Thoracic aorta (tissue), 2 donors: ENCODE measurements at regions not wholly inside any gene's neighbourhood (a gene's known extent, or its start where the extent isn't known, plus 50 kb on each side); places are given as distances from the start of the nearest gene placed in this dataset.

ENCODE experiments used
- ATAC-seq: fragments of 150-250 bp; one replicate; pipeline ENCODE4 v1.8.0; 2017; ENCODE audit warnings: low read depth; ENCODE audit not compliant: insufficient number of reproducible peaks, low FRiP score
- DNase-seq: peaks from one replicate; pipeline ENCODE4 v3.0.0-alpha.2; 2020; ENCODE audit warnings: low spot score
- H3K27ac ChIP-seq, 2 donors: fragments of 200-600 bp; sonication (generic); 1 replicate in 1 of 2; 2 replicates in 1 of 2; pipeline ENCODE4 v1.5.1; 2016; ENCODE audit warnings: mild to moderate bottlenecking in 2 of 2, moderate library complexity in 2 of 2
- H3K27me3 ChIP-seq: fragments of 200-600 bp; sonication (generic); replicated peaks from 2 replicates; pipeline ENCODE4 v1.6.0; 2016; ENCODE audit warnings: mild to moderate bottlenecking; ENCODE audit not compliant: insufficient read depth
- H3K36me3 ChIP-seq: fragments of 200-600 bp; sonication (generic); one replicate; pipeline ENCODE4 v1.5.1; 2016
- H3K4me1 ChIP-seq, 2 donors: fragments of 200-600 bp; sonication (generic); 1 replicate in 1 of 2; 2 replicates in 1 of 2; pipeline versions ENCODE4 v1.5.1 to v1.6.0; 2016; ENCODE audit warnings: low read depth in 2 of 2, mild to moderate bottlenecking in 1 of 2; ENCODE audit not compliant: control insufficient read depth in 1 of 2
- H3K4me3 ChIP-seq: fragments of 200-600 bp; sonication (generic); 2 replicates; pipeline ENCODE4 v1.5.1; 2016; ENCODE audit warnings: mild to moderate bottlenecking
- H3K9me3 ChIP-seq: fragments of 200-600 bp; sonication (generic); 2 replicates; pipeline ENCODE4 v1.5.1; 2016
- TF ChIP-seq, protein P1 (sequence below): fragments of 200-600 bp; sonication (generic); IDR thresholded peaks from one replicate; pipeline ENCODE4 v1.5.1; 2019; ENCODE audit warnings: antibody characterized with exemption

- Histone ChIP-seq H3K4me3 (no peak overlapping the region), H3K36me3 (no peaks in the 10 kb centered on the region), H3K27me3 (no peaks in the 10 kb centered on the region), H3K4me1 (peaks cover 3 to 23% of the 10 kb centered on the region in 2 donors), H3K27ac (no peak overlapping the region), H3K9me3 (no peaks in the 10 kb centered on the region)
- no peak for DNase-seq
- TF ChIP-seq, protein P1, sequence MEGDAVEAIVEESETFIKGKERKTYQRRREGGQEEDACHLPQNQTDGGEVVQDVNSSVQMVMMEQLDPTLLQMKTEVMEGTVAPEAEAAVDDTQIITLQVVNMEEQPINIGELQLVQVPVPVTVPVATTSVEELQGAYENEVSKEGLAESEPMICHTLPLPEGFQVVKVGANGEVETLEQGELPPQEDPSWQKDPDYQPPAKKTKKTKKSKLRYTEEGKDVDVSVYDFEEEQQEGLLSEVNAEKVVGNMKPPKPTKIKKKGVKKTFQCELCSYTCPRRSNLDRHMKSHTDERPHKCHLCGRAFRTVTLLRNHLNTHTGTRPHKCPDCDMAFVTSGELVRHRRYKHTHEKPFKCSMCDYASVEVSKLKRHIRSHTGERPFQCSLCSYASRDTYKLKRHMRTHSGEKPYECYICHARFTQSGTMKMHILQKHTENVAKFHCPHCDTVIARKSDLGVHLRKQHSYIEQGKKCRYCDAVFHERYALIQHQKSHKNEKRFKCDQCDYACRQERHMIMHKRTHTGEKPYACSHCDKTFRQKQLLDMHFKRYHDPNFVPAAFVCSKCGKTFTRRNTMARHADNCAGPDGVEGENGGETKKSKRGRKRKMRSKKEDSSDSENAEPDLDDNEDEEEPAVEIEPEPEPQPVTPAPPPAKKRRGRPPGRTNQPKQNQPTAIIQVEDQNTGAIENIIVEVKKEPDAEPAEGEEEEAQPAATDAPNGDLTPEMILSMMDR: no peak
- no peak for ATAC-seq
These were observed 65.1 kb downstream of the SLC4A3 start for GRCh38 chr2:219692521-219692920.

DNA sequence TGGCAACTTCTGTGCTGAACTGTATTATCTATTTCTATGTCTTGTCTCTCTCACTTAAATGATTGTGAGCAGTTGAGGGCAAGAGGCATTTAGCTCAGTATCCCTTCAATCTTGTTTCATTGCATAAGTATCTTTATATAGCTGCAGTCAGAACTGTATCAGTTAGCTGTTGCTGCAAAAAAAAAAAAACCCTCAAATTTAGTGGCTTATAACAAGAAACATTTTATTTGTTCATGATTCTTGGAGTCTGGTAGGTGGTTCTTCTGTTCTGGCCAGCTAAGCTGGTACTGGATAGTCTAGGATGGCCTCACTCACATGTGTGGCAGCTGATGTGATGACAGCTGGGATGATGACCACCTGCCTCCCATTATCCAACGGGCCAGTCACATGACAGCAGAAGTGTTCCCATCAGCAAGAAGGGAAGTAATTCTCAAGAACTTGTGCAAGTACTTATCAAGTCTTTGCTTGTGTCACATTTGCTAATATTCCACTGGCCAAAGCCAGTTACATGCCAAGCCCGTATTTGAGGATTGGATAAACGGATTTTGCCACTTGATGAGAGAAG lies 67.8 kb downstream of the SLC4A3 start:
- ATAC-seq: no peak
- Histone ChIP-seq H3K27me3 (no peaks in the 10 kb centered on the region), H3K36me3 (no peaks in the 10 kb centered on the region), H3K27ac (no peak overlapping the region), H3K4me1 (peaks cover 0 to 1% of the 10 kb centered on the region in 2 donors), H3K4me3 (no peak overlapping the region), H3K9me3 (no peaks in the 10 kb centered on the region)
- DNase-seq: no peak
- TF ChIP-seq, protein P1: no peak

- H3K27ac ChIP-seq: no peak overlapping the region
- H3K4me3 ChIP-seq: no peak overlapping the region
- TF ChIP-seq, protein P1: no peak
- no peaks in the 10 kb centered on the region for H3K27me3 ChIP-seq
- ATAC-seq (no peak), DNase-seq (no peak)
- H3K36me3 ChIP-seq: no peaks in the 10 kb centered on the region
- H3K4me1 ChIP-seq: no peaks in the 10 kb centered on the region
- no peaks in the 10 kb centered on the region for H3K9me3 ChIP-seq
These were observed 70.6 kb downstream of the SLC4A3 start for GRCh38 chr2:219697811-219698747.

DNA sequence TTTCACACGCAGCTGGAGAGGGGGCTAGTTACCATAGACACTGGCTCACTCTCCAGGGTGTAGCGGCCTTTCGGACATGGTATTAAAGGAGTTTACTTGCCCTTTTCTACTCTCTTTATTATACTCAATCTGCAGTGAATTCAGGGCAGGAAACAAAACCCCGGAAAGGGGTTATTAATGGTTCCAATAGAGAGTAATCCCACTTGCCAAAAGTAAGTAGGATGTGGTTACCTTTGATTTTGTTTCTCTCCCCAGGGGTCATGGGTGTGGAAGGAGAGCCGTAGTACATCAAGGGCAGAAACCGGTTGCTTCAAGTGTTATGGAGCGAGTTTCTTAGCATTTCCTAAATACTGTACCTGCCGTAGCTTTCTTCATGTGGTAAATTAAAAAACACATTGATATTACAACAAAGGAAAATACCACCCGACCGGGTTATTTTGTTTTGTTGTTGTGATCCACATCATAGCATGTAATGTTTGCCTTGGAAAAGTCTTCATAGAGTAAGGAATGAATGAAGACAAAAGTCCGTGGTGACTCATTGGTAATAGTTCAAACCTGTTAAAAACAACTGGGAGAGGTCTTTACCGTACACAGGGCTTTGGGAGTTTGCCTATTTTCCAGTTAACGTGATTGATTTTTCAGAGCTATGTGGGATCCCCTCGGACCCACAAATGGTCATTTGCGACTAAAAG lies 71.5 kb downstream of the SLC4A3 start:
- DNase-seq: no peak
- Histone ChIP-seq H3K27me3 (no peaks in the 10 kb centered on the region), H3K36me3 (no peaks in the 10 kb centered on the region), H3K4me1 (peaks cover 0 to 7% of the 10 kb centered on the region in 2 donors), H3K4me3 (no peak overlapping the region), H3K9me3 (no peaks in the 10 kb centered on the region), H3K27ac (no peak overlapping the region)
- TF ChIP-seq, protein P1: no peak
- ATAC-seq: no peak

GRCh38 chr2:219699440-219699821 lies 72.0 kb downstream of the SLC4A3 start:
- Histone ChIP-seq H3K4me1 (peaks cover 0 to 7% of the 10 kb centered on the region in 2 donors), H3K27me3 (no peaks in the 10 kb centered on the region), H3K27ac (no peak overlapping the region), H3K4me3 (no peak overlapping the region), H3K36me3 (no peaks in the 10 kb centered on the region), H3K9me3 (no peaks in the 10 kb centered on the region)
- DNase-seq (no peak), ATAC-seq (no peak)
- TF ChIP-seq, protein P1: no peak
